HK-2 (cell line): ENCODE measurements at regions not wholly inside any gene's neighbourhood (a gene's known extent, or its start where the extent isn't known, plus 50 kb on each side); places are given as distances from the start of the nearest gene placed in this dataset.
"Not testable (repeated sequence)": the region's sequence is repeated elsewhere in the genome, so short reads cannot be mapped to it uniquely, and the experiment has no call there.

Experiments
- DNase-seq: peaks from one replicate; pipeline ENCODE4 v3.0.0-alpha.2; 2018; ENCODE audit not compliant: unreplicated experiment

GRCh38 chrY:11769937-11770336 lies 931.1 kb upstream of the USP9Y start:
- no peak for DNase-seq

- not testable (repeated sequence) for DNase-seq
Observed at GRCh38 chrY:11779743-11780142, 921.3 kb upstream of the USP9Y start.

- peak; percentile 0 for DNase-seq
Observed at GRCh38 chrY:11789057-11789456, 912.0 kb upstream of the USP9Y start.

DNA sequence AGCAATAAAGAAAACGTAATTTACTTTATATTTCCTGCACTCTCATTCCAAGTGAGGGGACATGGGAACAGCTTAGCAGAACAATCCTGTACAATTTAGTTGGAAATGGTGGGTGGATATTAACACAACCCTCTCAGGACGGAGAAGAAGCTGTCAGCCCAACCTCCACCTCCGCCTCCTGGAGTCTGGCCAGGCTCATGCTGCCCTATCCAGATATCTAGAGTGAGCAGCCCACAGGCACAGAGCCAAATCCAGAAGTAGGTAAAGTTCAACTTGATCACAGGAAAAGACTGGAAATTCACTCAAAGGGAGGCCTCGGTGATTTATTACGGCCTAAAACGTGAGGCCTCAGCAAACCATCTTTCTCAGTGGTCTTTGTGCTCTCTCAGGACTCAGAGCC lies 877.3 kb upstream of the USP9Y start:
- DNase-seq, result not testable (repeated sequence)

GRCh38 chrY:11834197-11834596 lies 866.8 kb upstream of the USP9Y start:
- DNase-seq, result not testable (repeated sequence)
